HepG2 (cell line): ENCODE measurements at regions not wholly inside any gene's neighbourhood (a gene's known extent, or its start where the extent isn't known, plus 50 kb on each side); places are given as distances from the start of the nearest gene placed in this dataset.

Experiments used
- ATAC-seq: fragments of 200-7000 bp; cut with Tn5 transposase; 3 replicates; pipeline ENCODE4 v1.9.1; 2020; ENCODE audit warnings: mild to moderate bottlenecking, moderate library complexity
- BruUV-seq: library from RNA; stranded (reverse); fragments of 400-500 nt; replicated peaks from 2 replicates; lab custom pipeline; 2021; lab: Mats Ljungman, UMichigan
- CTCF ChIA-PET: fragments of 300-600 bp; formaldehyde crosslinking; extraction: SDS; loops from one replicate; lab custom pipeline; 2021; ENCODE audit warnings: low total read pairs, inconsistent platforms, low intra/inter-chr PET ratio; lab: Yijun Ruan, JAX
- POLR2A ChIA-PET: fragments of 350-600 bp; sonication (Branson Sonifier 250); formaldehyde crosslinking; loops from one replicate; lab custom pipeline; 2020; ENCODE audit warnings: antibody characterized with exemption, inconsistent platforms; lab: Yijun Ruan, JAX
- DNase-seq: peaks from one replicate; pipeline ENCODE4 v3.0.0-alpha.2; 2015; ENCODE audit warnings: low spot score
- FAIRE-seq: peaks from 3 replicates; lab custom pipeline; 2011; peaks lifted over from hg19 to GRCh38; lab: Jason Lieb, UNC
- H2AFZ ChIP-seq: one replicate; pipeline ENCODE4 v1.6.1; 2011; ENCODE audit warnings: low read length, inconsistent platforms
- H3K27ac ChIP-seq: fragments of 300-600 bp; 3 replicates; pipeline ENCODE4 v1.8.0; 2011; ENCODE audit warnings: mixed run types, mild to moderate bottlenecking, mixed read lengths, low read length, inconsistent platforms; ENCODE audit not compliant: insufficient read depth; ENCODE audit errors: extremely low read length
- H3K27me3 ChIP-seq, 2 experiments: fragments of 200-600 bp in 1 of 2; 2 replicates in 1 of 2; 3 replicates in 1 of 2; pipeline versions ENCODE4 v1.6.0 to v1.8.0; 2011; ENCODE audit warnings: low read length in 2 of 2, mild to moderate bottlenecking in 2 of 2, moderate library complexity in 2 of 2, inconsistent platforms in 1 of 2; ENCODE audit not compliant: insufficient read depth in 2 of 2, control insufficient read depth in 1 of 2
- H3K36me3 ChIP-seq, 2 experiments: fragments of 200-600 bp in 1 of 2; replicated peaks in 1 of 2; 2 replicates in 1 of 2; 3 replicates in 1 of 2; pipeline versions ENCODE4 v1.5.1 to v1.8.0; 2011; ENCODE audit warnings: low read length in 2 of 2, inconsistent platforms in 1 of 2; ENCODE audit not compliant: insufficient read depth in 2 of 2, control insufficient read depth in 1 of 2
- H3K4me1 ChIP-seq: 2 replicates; pipeline ENCODE4 v1.5.1; 2012; ENCODE audit warnings: low read length, inconsistent platforms; ENCODE audit not compliant: insufficient read depth
- H3K4me2 ChIP-seq: 2 replicates; pipeline ENCODE4 v1.6.0; 2011; ENCODE audit warnings: low read depth, low read length, inconsistent platforms
- H3K4me3 ChIP-seq, 3 experiments: fragments of 200-600 bp in 1 of 3; sonication (generic), shearing (Covaris generic) in 1 of 3; replicated peaks in 1 of 3; 2 replicates each; pipeline ENCODE4 v1.5.1; 2011 to 2016; ENCODE audit warnings: low read length in 3 of 3, inconsistent platforms in 2 of 3, low read depth in 2 of 3, mild to moderate bottlenecking in 2 of 3, control low read depth in 1 of 3, mixed read lengths in 1 of 3; ENCODE audit not compliant: insufficient read depth in 1 of 3
- H3K79me2 ChIP-seq: one replicate; pipeline ENCODE4 v1.6.1; 2011; ENCODE audit warnings: low read length, inconsistent platforms; ENCODE audit not compliant: insufficient read depth
- H3K9ac ChIP-seq: 2 replicates; pipeline ENCODE4 v1.6.0; 2011; ENCODE audit warnings: mild to moderate bottlenecking, low read depth, low read length, inconsistent platforms; ENCODE audit not compliant: insufficient read depth
- H3K9me3 ChIP-seq: 2 replicates; pipeline ENCODE4 v1.5.1; 2012; ENCODE audit warnings: mild to moderate bottlenecking, low read length
- H4K20me1 ChIP-seq: 2 replicates; pipeline ENCODE4 v1.6.0; 2011; ENCODE audit warnings: inconsistent platforms, mild to moderate bottlenecking, low read length, moderate library complexity; ENCODE audit not compliant: insufficient read depth
- CENPX ChIP-seq: sonication (generic); formaldehyde crosslinking; IDR thresholded peaks from 2 replicates; pipeline ENCODE4 v1.9.0; 2021; ENCODE audit warnings: mild to moderate bottlenecking, missing genetic modification reagents, moderate library complexity
- IRF2 ChIP-seq: IDR thresholded peaks from 2 replicates; pipeline ENCODE4 v1.6.1; 2018; ENCODE audit warnings: missing genetic modification reagents, missing compliant biosample characterization
- SMARCC2 ChIP-seq: fragments of 450-650 bp; IDR thresholded peaks from 2 replicates; pipeline ENCODE4 v1.6.1; 2017; ENCODE audit warnings: antibody characterized with exemption, mild to moderate bottlenecking
- SP140L ChIP-seq: sonication (generic); formaldehyde crosslinking; IDR thresholded peaks from 2 replicates; pipeline ENCODE4 v1.4.0; 2020; ENCODE audit warnings: missing genetic modification reagents, borderline replicate concordance
- ZNF614 ChIP-seq: IDR thresholded peaks from 2 replicates; pipeline ENCODE4 v1.6.1; 2018; ENCODE audit warnings: missing biosample characterization, missing genetic modification reagents, inconsistent platforms, borderline replicate concordance
- WGBS: methylation state at CpG from one replicate; pipeline ENCODE4 v1.1.6; 2017; ENCODE audit warnings: low lambda C conversion rate; 5-methylcytosine and 5-hydroxymethylcytosine counted together
- in situ Hi-C: cut with HindIII; loops from 2 replicates; pipeline ENCODE4 v1.10.0; 2017; ENCODE audit warnings: low pct_unique_long_range_greater_than_20kb; ENCODE audit not compliant: extremely low pct_ligation_motif_present
- intact Hi-C: fragments of 100-400 bp; cut with micrococcal nuclease; formaldehyde crosslinking; loops from one replicate; pipeline ENCODE4 v1.10.0; 2022; ENCODE audit not compliant: unreplicated experiment
- TF ChIP-seq, protein P1 (sequence below): sonication (generic); formaldehyde crosslinking; IDR thresholded peaks from 2 replicates; pipeline ENCODE4 v1.4.0; 2020; ENCODE audit warnings: missing genetic modification reagents
- TF ChIP-seq, protein P2 (sequence below): sonication (generic); formaldehyde crosslinking; IDR thresholded peaks from 2 replicates; pipeline ENCODE4 v1.4.0; 2020; ENCODE audit warnings: missing genetic modification reagents
- TF ChIP-seq, protein P3 (sequence below): sonication (generic); formaldehyde crosslinking; IDR thresholded peaks from 2 replicates; pipeline ENCODE4 v1.4.0; 2020; ENCODE audit warnings: missing genetic modification reagents

DNA sequence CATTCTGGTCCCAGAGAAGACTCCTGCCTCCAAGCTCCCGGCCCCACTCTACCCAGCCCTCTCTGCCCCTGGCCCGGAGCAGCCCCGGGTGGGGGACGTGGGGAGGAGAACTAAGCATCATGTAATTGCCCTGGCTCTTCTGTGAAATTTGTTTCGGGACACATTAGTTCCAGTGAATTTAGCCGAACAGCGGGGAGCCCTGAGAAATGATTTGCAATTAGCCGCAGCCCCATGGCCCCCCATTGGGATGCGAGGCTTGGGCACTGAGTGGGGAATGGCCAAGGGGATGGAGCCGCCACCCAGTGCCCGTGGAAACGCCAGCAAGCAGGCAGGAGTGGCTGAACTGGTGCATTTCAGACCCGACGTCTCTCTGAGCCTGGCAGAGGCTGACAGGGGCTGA lies 173.9 kb upstream of the LHX5 start:
- Histone ChIP-seq H3K9ac (no peak overlapping the region), H3K4me1 (no peaks in the 10 kb centered on the region), H3K79me2 (no peaks in the 10 kb centered on the region), H3K27me3 (peaks cover 1 to 20% of the 10 kb centered on the region in 2 experiments; a peak in 2 of 5 replicates), H3K36me3 (no peaks in the 10 kb centered on the region), H3K9me3 (no peaks in the 10 kb centered on the region), H3K4me3 (no peak overlapping the region), H2AFZ (no peak overlapping the region), H3K4me2 (no peak overlapping the region), H4K20me1 (no peaks in the 10 kb centered on the region), H3K27ac (no peak overlapping the region)
- DNase-seq (no peak), ATAC-seq (no peak), FAIRE-seq (no peak)
- intact Hi-C loops, result no loop called here
- ChIA-PET CTCF (no interaction called here), POLR2A (no interaction called here)
- TF ChIP-seq ZNF614 (no peak), CENPX (CRISPR knock-in tag) (no peak), SP140L (CRISPR knock-in tag) (no peak), IRF2 (CRISPR knock-in tag) (no peak), SMARCC2 (no peak)
- TF ChIP-seq, protein P1, sequence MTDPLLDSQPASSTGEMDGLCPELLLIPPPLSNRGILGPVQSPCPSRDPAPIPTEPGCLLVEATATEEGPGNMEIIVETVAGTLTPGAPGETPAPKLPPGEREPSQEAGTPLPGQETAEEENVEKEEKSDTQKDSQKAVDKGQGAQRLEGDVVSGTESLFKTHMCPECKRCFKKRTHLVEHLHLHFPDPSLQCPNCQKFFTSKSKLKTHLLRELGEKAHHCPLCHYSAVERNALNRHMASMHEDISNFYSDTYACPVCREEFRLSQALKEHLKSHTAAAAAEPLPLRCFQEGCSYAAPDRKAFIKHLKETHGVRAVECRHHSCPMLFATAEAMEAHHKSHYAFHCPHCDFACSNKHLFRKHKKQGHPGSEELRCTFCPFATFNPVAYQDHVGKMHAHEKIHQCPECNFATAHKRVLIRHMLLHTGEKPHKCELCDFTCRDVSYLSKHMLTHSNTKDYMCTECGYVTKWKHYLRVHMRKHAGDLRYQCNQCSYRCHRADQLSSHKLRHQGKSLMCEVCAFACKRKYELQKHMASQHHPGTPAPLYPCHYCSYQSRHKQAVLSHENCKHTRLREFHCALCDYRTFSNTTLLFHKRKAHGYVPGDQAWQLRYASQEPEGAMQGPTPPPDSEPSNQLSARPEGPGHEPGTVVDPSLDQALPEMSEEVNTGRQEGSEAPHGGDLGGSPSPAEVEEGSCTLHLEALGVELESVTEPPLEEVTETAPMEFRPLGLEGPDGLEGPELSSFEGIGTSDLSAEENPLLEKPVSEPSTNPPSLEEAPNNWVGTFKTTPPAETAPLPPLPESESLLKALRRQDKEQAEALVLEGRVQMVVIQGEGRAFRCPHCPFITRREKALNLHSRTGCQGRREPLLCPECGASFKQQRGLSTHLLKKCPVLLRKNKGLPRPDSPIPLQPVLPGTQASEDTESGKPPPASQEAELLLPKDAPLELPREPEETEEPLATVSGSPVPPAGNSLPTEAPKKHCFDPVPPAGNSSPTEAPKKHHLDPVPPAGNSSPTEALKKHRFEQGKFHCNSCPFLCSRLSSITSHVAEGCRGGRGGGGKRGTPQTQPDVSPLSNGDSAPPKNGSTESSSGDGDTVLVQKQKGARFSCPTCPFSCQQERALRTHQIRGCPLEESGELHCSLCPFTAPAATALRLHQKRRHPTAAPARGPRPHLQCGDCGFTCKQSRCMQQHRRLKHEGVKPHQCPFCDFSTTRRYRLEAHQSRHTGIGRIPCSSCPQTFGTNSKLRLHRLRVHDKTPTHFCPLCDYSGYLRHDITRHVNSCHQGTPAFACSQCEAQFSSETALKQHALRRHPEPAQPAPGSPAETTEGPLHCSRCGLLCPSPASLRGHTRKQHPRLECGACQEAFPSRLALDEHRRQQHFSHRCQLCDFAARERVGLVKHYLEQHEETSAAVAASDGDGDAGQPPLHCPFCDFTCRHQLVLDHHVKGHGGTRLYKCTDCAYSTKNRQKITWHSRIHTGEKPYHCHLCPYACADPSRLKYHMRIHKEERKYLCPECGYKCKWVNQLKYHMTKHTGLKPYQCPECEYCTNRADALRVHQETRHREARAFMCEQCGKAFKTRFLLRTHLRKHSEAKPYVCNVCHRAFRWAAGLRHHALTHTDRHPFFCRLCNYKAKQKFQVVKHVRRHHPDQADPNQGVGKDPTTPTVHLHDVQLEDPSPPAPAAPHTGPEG, result no peak
- TF ChIP-seq, protein P2, sequence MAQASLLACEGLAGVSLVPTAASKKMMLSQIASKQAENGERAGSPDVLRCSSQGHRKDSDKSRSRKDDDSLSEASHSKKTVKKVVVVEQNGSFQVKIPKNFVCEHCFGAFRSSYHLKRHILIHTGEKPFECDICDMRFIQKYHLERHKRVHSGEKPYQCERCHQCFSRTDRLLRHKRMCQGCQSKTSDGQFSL (CRISPR knock-in tag), result no peak
- TF ChIP-seq, protein P3, sequence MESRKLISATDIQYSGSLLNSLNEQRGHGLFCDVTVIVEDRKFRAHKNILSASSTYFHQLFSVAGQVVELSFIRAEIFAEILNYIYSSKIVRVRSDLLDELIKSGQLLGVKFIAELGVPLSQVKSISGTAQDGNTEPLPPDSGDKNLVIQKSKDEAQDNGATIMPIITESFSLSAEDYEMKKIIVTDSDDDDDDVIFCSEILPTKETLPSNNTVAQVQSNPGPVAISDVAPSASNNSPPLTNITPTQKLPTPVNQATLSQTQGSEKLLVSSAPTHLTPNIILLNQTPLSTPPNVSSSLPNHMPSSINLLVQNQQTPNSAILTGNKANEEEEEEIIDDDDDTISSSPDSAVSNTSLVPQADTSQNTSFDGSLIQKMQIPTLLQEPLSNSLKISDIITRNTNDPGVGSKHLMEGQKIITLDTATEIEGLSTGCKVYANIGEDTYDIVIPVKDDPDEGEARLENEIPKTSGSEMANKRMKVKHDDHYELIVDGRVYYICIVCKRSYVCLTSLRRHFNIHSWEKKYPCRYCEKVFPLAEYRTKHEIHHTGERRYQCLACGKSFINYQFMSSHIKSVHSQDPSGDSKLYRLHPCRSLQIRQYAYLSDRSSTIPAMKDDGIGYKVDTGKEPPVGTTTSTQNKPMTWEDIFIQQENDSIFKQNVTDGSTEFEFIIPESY (CRISPR knock-in tag), result no peak
- BruUV-seq, result no TSS peak
- WGBS, result 6% methylated on average over 14 of the region's 14 CpGs
- in situ Hi-C loops, result no loop called here
